ENCODE measurements at regions not wholly inside any gene's neighbourhood (a gene's known extent, or its start where the extent isn't known, plus 50 kb on each side); places are given as distances from the start of the nearest gene placed in this dataset.

GRCh38 chr11:70486731-70487130 lies 88.4 kb downstream of the CTTN start:
- DNase-seq: no peak

- no peak for DNase-seq
Measured at GRCh38 chr11:70487160-70487559, 88.8 kb downstream of the CTTN start.

- no peak for DNase-seq
Measured at GRCh38 chr11:70487756-70488155, 89.4 kb downstream of the CTTN start.

- no peak for DNase-seq
Measured at GRCh38 chr11:70488171-70488703, 89.9 kb downstream of the CTTN start.

GRCh38 chr11:70489276-70489675 lies 90.9 kb downstream of the CTTN start:
- no peak for DNase-seq

- no peak for DNase-seq
Measured at GRCh38 chr11:70490208-70490607, 91.9 kb downstream of the CTTN start.

- no peak for DNase-seq
Measured at GRCh38 chr11:70490723-70491558, 92.6 kb downstream of the CTTN start.

GRCh38 chr11:70491696-70492472 lies 93.6 kb downstream of the CTTN start:
- no peak for DNase-seq

GRCh38 chr11:70493089-70493474 lies 94.8 kb downstream of the CTTN start:
- no peak for DNase-seq

- no peak for DNase-seq
Measured at GRCh38 chr11:70493891-70494290, 95.6 kb downstream of the CTTN start.

GRCh38 chr11:70494559-70495350 lies 96.4 kb downstream of the CTTN start:
- no peak for DNase-seq

- DNase-seq: no peak
Measured at GRCh38 chr11:70495351-70496310, 97.3 kb downstream of the CTTN start.

- DNase-seq: no peak
Measured at GRCh38 chr11:70496591-70497535, 98.5 kb downstream of the CTTN start.

- DNase-seq: no peak
Measured at GRCh38 chr11:70497536-70498075, 99.3 kb downstream of the CTTN start.

GRCh38 chr11:70498171-70498571 lies 99.8 kb downstream of the CTTN start:
- no peak for DNase-seq

- DNase-seq: no peak
Measured at GRCh38 chr11:70498976-70499801, 100.9 kb downstream of the CTTN start.

GRCh38 chr11:70500076-70500847 lies 101.9 kb downstream of the CTTN start:
- DNase-seq: no peak
